Activated effector memory CD4-positive, alpha-beta T cell treated with anti-CD3 and anti-CD28 coated beads, Interleukin-2, amount 50 U/mL, for 16 hours (primary cell): ENCODE measurements at regions not wholly inside any gene's neighbourhood (a gene's known extent, or its start where the extent isn't known, plus 50 kb on each side); places are given as distances from the start of the nearest gene placed in this dataset.

ENCODE experiments used
- DNase-seq: peaks from one replicate; pipeline ENCODE4 v3.0.0-alpha.2; 2020

DNA sequence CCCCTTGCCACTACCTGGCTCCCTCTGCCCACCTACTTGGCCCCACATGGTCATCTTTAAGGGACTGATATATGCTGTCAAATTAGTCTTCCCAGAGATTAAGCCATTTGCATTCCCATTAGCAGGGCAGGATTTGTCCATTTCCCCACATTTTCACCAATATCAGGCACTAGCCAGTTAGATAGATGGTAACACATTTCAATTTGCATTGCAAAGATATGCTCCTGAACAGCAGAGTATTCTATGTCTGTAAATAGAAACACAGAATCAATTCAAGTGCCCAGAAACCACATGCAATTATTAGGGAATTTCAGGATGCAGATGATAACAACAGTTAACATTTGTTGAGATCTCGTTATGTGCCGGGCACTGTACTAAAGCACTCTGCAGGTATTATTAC is 92.6 kb upstream of the IL12B start:
- DNase-seq, result no peak

DNA sequence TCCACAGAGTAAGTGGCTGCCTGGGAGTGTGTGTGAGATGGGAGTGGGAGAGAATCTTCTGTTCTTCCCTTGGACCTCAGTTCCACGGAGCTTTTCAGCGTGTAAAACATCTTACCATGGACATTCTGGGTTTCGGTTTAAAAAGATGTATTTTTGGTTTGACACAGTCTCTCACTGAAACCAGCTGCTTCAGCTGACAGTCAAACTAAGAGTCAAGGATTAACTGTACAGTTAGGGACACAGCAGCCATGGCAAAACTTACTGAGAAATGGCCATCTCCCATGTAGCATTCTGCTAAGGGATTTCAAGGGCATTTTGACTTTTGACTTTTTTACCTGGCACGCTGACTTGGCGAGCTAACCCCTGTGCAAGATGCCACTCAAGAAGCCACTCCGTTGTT is 93.8 kb upstream of the IL12B start:
- DNase-seq, result no peak

DNA sequence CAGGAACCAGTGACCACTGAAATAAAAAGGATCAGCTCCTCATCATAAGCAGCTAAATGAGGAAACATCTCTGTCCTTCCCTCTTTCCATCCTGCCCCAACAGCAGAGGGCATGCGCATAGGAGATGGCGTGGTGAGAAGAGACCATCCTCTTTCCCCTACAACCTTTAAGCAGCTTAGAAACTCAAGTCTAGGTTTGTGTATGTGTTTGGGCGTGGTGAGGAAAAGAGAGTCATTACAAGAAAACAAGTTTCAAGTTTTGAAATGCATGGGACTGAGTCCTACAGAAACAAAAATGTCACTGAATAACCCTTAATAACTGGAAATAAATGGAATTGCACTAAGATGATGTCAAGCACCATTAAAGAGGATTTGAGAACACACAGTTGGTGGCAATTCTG is 96.4 kb upstream of the IL12B start:
- no peak for DNase-seq

DNA sequence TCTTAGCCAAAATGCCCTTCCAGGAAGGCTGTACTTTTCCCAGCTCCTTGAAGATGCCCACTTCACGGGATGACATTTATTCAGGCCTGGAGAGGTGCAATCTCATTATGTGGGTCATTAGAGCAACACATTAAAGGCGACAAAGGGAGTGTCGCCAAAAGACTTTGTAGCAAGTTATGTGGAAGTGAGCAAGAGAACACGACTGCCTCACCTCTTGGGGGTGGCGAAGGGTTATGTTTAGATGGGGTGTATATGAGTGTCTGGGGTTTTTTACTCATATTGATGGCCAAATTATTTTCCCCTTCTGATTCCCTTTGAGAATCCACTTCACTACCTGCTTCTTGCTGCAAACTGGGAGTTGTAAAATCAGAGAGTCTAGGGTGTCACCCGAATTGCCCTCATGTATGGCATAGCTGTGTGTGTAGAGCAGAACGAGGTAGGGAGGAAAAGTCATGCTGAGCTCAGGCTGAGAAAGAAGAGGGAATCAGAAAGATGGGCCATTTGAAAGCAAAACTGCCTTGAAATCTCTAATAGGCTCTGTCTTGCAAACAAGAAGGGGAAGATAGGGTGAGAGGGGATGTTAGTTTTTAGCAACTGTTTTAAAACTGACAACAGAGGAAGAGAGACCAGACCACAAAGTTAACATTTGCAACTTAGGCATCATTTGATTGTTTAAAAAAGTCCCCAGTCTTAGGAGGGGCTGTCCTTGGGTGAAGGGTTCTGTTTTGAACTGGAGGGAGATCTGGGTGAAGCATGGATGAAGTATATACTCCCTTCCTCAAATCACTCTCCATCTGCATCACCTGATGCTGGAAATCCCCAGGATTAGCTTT is 97.1 kb upstream of the IL12B start:
- no peak for DNase-seq

DNA sequence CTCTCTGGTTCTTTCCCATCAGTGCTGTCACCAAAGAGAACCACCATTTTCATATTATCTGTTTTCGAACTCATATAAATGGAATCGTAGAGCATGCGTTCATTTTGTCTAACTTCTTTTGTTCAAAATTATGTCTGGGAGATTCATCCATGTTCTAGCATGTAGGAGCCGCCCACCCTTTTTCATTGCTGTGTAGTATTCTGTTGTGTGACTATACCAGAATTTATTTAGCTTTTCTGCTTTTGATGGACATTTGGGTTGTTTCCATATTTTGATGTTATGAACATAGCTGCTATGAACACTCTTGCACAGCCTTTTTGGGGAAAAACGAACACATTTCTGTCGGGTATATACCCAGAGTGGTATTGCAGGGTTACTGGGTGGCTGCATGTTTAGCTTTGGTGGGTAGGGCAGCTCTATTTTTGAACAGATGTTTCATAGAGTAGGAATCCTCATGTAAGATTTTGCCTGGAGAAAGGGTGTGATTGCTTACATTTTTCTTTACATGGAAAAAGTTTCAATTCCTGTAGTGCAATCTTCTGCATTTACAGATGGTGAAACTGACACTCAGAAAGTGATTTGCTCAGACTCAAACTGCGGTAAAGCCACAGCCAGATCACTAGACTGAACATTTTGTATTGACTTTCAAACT is 100.2 kb upstream of the IL12B start:
- DNase-seq, result no peak

DNA sequence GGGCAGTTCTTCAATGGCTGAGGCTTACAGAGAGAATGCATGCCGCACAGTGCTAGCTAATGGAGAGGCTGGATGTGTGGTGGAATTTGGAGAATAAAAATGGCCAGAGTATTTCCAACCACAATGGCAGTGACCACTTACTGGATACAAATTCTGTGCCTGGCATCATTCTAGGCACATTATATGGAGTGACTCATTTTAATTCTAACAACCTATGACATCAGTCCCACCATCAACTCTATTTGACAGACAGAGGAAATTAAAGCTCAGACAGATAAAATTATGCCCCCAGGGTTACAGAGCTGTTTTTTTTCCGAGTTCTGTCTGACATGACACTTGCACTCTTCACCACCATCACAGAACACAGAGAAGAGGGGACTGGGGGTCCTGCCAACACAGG is 105.6 kb upstream of the IL12B start:
- DNase-seq, result no peak

DNA sequence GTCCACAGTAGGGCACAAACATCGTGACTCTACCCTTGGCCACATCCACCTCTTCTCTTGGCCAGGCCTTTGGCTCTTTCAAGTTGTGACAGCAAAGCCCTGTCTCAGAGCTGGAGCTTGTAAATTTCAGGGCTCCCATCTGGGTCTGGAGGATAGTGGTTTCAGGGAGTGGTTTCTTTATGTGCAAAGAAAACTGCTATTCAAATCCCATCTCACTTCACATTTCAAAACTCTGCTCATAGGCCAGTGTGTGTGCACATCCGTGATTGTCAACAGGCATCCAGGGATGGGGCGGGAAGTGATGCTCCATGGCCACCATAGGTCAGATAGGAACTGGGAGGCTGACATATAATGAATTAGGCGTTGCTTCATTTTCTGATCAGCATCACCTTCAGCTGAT is 107.8 kb upstream of the IL12B start:
- DNase-seq, result no peak

DNA sequence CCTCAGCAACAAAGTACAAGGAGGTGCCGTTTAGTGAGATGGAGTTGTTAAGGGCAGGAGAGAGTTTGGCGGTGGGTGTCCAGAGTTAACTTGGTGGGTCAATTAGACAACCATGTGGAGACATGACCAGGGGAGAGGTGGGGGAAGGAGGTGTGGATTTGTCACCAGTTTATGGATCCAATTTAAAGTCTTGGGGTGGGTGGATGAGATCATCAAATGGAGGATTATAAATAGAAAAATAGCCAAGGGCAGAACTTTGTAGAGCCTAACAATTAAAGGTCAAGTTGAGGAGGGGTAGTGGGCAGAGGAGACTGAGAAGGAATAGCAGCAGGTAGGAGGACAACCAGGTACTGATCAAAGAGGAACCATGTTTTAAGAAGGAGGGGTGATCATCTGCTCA is 108.7 kb upstream of the IL12B start:
- DNase-seq, result no peak

DNA sequence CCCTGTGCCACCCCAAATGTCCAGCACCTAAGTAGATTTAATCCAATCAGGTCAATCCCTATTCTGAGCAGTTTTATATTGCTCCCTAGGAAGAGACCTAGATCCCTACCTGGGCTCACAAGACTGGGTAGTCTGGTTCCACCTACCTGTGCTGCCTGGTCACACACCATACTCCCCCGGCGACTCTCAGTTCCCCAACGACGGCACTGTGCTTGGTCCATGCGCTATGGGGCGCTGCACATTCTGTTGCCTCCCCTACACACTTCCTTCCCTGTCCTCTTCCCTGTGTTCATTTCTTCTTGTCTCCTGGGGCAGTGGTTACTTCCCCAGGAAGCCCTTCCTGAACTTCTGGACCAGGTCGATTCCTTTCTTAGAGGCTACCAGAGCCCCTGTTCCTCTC is 109.9 kb upstream of the IL12B start:
- DNase-seq, result no peak

DNA sequence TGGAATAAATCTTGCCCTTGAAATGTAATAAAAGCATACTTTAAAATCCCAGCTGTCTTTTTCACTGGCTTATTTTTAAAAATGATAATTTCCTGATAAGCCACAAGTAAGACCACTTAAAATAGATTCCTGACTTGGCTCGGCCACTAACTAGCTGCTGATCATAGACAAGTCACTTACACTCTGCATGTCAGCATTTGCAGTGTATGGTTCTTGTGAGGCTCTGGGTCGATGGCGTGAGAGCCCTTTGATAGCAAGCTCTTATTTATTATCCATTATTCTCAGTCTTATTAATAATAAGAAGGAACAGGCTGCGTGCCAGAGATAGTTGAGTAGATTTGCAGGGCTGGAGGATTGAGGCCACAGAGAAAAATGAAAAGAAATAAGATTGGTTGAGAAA is 110.7 kb upstream of the IL12B start:
- no peak for DNase-seq

DNA sequence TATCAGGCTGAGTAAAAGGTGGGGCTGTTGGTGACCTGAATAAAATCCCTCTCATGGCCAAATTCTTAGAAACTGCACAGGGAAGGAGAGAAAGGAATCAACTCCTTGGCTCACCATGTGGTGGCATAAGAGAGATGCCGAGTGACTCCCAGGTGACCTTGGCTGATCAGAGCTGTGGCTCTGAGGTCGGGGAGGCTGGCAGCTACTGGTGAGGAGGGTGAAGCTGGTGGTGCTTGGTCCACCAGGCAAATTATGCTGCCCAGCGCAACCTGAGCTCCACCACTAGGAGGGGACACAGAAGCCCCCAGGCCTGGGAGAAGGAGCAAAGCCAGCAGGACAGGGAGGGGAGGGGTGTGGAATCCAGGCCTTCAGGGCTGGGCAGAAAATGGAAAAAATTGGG is 111.2 kb upstream of the IL12B start:
- DNase-seq, result no peak

DNA sequence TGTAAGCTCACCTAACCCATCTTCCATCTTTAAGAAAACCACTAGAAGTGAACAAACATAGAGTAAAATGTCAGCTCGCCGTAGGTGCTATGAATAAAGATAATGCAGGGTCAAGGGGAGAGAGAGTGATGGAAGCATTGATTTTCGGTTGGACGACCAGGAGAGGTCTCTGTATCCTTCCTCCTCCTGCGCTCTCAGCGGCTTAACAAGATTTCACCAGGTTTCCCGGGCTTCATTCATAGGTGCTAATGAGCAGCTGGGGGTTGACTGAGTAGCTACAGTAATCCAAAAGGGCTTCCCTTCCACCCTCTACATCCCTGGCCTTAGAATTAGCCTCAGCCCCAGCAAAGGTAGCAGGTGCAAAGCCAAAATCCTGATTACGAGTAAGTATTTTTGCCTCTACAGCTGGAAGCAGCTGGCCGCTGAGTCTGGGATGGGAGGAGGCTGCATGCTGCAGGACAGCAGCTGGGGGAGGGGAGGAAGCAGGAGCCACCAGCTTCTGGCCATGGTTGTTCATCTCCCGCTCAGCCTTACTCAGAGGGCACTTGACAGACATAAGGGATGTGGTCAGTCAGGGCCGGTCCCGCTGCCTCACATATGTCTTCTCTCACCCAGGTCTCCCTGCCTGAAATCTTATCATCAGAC is 112.0 kb upstream of the IL12B start:
- DNase-seq, result no peak

DNA sequence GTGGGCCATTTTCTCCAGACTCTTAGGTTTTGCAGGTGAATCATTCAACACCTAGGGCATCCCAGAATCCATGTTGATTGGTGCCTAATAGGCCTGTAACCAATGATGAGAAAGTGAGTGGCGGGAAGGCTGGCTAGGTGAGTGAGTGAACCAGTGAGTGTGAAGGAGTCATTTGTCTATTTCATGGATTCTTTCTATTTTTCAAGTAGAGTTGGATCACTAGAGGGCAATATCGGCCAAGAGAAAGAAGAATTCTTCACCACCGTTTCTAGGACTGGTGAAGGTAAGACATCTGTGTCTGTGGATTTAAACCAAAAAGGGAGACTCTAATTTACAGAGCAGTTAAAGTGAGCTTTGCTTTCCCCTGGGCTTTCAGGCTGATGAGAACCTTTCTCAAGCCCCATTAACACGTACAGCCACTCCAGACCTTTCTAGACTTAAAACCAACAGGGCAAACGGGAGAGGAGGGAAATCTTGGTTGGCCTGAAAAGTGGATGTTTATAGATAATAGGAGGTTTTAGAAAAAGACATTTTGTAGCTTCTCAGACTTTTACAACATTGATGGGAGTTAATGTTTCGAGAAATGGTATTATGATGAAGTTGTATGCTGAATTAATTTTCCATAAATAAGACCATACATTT is 114.3 kb upstream of the IL12B start:
- no peak for DNase-seq

DNA sequence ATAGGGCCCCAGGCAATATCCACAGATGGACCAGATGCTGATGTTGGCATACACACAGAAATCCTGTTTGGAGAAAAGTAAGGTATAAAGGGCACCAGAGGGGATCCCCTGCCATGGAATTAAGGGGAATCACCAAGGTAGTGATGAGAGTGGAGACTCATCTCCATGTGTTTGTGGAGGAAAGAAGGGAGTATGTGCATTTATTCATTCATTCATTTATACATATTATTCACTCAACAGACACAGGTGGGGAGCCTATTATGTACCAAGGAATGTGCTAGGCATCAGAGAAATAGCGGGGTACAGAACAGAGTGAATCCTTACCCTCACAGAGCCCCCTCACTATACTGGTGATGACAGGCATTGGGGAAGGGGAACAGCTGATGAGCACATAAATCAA is 116.8 kb upstream of the IL12B start:
- DNase-seq, result no peak

DNA sequence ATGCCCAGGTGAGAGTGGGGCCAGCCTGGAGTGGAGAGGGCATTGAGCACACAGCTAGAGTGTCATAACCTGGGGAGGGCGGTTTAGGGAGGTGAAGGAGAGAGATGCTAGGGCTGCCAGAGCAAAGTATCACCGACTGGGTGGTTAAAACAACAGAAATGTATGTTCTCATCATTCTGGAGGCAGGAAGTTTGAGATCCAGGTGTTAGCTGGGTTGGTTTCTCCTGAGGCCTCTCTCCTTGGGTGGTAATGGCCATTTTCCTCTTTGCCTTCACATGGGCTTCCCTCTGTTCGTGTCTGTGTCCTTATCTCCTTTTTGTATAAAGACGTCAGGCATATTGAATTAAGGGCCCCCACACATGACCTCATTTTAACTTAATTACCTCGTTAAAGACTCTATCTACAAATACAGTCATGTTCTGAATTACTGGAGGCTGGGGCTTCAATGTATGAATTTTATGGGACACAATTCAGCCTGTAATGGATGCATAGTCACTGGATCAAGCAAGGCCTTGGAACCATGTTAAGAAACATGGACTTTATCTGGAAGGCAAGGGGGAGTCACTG is 118.6 kb upstream of the IL12B start:
- DNase-seq, result no peak

DNA sequence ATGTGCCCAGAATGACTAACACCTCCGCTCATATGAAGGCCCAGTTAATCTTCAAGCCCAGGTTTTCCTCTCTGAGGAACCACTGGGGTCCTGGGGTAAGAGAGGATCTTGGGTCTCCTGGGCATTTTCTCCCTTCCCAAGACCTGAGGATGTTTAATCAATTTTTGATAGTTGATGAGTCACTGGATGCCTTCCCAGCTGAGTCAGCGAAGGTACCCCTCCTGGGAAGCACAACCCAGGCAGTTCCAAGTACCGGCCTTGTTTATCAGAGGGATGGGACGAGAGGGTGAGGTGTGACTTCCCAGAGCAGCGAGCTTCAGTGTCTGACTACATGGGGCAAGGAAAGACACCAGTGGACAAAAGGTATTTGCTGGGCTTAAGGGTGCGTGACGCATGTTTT is 119.6 kb upstream of the IL12B start:
- DNase-seq, result no peak

DNA sequence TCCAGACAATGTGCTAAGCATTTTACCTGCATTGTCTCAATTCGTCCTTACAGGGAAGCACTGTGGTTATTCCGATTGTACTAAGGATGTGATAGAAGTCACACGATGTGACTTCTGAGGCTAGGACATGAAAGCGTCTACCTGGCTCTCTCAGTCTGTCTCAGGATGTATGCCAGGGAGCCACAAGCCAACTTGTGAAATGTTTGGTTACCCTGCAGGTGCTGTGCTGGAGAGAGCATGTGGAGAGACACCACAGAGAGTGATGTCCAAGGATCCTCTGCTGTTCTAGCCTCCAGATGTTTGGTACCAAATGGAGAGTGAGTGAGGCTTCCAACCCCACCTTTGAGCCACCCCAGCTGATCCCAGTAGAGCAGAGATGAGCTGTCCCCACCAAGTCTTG is 120.1 kb upstream of the IL12B start:
- no peak for DNase-seq

DNA sequence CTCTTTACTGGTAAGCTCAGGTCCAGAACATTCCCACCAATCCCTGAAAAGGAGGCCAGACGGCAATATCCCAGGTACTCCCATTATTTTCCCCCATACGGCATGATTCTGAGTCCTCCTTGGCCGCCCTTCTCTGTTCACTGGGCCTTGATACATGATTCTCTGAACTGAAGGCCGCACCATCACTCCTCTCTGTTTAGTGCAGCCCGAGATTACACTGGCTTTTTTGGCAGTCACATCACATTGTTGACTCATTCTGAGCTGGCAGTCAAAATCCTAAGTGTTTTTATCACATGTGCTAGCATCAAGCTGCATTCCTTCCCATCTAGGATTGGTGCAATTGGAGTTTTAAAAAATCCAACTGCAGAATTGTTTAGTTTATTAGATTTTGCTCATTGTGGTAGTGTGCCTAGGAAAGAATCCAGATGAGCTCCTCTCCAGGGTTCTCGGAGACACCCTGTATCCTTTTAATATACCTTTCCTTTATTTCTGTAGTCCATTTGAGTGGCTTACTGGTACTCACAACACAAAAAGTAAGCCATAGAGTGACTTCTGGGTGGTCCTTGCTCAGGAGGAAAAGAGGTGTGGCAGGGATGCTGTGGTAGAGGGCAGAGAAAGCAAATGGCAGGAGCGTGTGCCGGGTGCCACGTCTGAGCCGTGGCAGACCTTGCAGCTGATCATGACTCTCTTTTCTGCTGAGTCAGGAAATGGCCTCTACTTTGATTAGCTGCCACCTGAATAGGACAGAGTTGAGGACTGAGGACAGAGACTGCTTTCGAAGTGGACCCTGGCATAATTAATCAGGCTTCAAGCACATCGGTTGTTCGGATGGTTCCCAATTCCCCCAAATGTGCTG is 121.1 kb upstream of the IL12B start:
- DNase-seq, result no peak

DNA sequence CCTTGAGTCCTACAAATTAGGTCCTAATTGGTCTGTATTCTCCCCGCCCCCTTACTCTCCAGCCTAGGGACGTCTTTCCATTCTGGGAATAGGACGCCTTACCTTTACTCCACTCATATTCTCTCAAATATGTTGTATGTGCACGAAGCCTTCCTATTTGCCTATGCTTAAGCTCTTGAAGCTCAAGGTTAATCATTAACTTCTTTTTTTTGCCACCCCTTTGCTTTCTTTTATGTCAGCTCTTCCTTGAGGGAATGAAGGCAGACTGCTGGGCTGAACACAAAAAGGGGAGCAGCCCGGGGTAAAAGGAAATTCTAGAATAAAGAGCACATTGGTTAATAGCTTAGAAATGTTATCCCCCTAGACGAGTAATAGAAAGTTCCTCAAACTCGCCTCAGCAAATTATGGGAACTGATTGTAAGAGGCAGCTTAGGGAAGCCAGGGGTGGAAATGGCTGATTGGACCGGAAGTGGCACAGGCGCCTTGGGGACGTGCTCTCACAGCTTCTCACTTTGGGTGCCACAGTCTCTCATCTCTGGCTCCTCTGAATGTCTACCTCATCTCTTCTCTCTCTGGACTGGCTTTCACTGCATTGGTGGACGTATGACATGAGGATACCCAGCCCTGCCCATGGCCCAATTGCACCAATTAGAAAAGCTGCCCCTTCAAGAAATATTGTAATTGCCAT is 122.3 kb upstream of the IL12B start:
- DNase-seq, result no peak

DNA sequence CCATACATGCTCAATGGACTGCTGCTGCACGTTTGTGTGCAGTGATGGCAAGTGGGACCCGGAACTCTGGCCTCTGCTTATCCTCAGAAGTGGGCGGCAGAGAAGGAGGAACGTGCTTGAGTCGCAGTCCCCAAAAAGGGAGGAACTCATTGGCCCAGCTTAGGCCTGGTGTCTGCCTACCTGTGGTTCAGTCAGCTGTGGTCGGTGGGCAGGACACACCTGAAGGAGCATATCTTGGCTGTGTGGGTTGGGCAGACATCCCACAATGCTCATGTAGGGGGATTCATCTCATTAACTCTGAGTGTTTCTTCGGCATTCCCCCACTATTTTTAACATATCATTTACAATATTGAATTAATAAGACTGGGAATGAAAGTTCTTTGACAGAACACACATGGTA is 122.9 kb upstream of the IL12B start:
- no peak for DNase-seq

DNA sequence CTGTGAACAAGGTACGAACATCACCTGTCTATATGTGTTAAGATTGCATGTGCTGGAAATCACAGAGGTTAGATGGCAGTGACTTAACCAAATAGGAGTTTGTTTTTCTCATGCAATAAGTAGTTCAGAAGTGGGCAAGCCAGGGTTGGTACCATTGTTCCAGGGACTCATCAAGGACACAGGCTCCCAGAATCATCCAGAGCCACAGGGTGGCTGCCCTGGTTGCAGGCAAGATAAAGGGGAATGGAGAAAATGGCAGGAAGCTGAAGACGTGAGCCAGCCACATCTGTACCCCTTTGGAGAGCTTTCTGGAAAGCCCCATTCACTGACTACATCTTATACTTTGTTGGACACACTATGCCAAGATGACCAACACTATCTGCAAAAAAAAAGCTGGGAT is 126.0 kb upstream of the IL12B start:
- DNase-seq, result no peak
